CD4-positive, alpha-beta T cell treated with Interleukin-12 subunit alpha and Interleukin-12 subunit beta, for 1 hour (primary cell): ENCODE measurements at regions not wholly inside any gene's neighbourhood (a gene's known extent, or its start where the extent isn't known, plus 50 kb on each side); places are given as distances from the start of the nearest gene placed in this dataset.
"Not testable (repeated sequence)": the region's sequence is repeated elsewhere in the genome, so short reads cannot be mapped to it uniquely, and the experiment has no call there.

ENCODE experiments used
- DNase-seq: peaks from one replicate; pipeline ENCODE4 v3.0.0-alpha.2; 2020

DNA sequence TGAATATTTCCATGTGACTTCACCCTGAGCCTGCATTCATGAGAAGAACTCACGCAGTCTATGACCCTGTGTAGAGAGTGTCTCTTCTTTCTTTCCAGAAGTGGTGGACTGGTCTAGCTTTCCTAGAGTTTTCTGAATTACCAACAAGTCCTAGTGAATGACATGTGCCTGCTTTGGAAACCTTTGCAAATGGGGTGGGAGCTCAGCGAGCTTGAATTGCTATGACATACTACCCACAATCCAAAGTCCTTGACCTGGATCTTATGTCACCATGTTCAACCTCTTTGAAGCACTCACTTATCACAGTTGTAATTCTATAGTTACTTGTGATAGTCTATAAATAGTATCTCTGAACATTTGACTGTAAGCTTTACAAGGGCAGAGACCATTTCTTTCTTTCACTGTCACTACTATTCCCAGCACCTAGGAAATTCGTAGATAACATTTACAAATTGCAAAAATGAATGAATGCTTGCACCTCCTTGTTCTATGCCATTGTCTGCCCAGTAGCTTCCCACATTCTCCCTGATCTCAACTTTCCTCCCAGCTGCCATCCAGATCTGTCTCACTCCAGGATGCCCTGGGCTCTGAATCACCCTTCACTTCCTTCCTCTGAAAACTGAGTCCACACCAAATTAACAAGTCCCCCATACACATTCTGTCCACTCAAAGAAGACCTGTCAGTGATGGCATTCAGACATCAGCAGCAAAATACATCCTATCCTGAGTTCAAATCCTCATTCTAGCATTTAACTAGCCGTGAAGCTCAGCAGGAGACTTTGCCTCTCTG lies 201.9 kb upstream of the SESN3 start:
- DNase-seq = no peak

DNA sequence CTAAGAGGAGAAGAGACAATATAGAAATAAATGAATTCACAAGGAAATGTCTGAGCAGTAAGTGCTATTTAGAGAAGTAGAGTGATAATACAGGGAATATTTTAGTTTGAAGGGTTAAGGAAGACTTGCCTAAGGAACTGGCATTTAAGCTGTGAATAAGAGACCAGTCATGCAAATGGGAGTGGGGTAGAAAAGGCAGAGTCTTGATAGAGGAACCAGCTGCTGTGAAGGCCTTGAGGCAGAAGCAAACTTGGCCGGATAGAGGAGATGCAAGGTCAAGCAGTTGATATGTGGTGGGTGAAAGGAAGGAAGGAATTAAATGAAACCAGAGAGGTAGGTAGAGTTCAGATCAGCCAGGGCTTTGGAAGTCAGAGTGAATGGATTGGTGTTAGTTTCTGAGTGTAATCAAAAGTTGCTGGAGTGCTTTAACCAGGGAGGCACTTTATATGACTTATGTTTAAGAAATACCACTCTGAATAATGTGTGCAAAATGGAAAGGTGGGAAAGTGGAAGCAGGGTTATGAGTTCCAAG lies 198.4 kb upstream of the SESN3 start:
- DNase-seq = no peak

DNA sequence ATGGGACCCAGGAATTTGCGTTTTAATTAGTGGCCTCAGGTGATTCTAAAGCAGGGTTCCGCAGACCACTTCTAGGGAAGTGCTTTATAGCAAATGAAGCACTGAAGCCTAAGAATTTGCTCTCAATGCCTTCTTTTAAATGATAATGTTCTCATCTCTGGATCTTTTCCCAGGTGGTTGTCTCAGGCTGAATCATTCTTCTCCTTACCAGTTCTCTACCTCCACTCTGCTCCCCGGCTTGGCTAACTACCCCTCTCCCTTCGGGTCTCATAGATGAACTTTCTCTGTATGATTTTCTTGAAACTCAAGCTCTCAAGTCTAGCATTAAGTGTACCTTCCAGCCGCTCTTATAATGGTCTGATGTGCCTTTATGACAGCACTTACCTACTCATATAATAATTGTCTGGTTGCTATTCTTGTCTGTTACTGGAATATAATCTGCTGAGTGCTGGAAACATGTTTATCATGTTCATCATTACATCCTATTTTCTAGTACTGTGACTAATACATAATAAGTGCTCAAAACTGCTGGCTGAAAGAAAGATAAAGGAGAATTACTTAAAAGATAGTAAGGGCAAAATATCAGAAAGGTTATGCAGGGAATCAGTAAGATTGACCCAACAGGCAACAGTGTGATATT lies 195.9 kb upstream of the SESN3 start:
- no peak for DNase-seq

DNA sequence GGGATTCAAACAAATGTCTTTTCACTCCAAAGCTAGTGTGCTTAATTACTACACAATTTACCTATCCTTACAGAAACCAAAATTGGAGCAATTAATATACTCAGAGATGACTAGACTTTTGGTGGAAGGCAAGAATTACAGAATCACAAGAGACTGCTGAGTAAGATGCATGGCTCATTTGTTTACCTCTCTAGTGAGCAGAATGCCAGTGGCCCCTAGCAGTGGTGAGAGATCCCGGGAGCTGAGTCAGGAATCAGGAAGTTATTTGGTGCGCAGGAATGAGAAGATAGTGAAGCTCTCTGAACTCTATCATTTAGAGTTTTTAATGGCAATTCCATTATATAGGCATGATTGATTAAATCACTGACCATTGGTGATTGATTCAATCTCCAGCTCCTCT lies 188.9 kb upstream of the SESN3 start:
- no peak for DNase-seq

DNA sequence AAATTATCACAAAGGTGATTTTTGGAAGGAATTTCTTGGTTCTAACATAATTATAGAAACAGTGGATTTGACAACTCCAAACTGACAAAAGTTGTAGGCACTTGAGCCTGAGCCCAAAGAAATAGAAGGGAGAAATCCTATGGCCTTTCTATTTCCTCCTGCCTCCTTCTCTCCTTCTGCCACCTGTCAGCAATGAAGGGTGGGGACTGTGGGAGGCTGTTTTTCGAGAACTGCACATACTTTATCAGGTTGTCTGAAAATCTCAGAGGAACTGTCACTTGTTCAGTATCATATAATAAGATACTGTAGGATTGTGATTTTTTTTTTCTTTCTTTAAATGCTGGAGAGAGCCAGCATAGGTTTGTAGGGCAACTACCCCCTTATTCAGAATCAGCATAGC lies 187.9 kb upstream of the SESN3 start:
- no peak for DNase-seq

DNA sequence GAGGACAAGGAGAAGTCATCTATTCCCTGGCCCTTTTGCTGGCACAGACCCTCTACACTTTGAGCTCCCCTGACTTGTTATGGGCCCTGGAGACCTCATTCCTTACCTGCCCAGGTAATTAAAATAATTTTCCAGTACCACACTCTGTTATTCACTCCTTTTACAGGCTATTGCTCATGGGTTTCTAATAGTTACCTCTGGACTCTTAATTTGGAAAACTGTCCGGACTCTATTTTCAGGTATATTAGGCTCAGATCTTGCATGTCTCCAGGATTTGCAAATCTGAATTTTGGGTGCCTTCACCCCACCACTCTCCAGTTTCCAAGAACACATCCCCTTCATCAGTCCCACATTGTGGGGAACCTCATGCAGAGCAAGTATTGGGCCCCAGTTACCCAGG lies 186.8 kb upstream of the SESN3 start:
- DNase-seq = no peak

DNA sequence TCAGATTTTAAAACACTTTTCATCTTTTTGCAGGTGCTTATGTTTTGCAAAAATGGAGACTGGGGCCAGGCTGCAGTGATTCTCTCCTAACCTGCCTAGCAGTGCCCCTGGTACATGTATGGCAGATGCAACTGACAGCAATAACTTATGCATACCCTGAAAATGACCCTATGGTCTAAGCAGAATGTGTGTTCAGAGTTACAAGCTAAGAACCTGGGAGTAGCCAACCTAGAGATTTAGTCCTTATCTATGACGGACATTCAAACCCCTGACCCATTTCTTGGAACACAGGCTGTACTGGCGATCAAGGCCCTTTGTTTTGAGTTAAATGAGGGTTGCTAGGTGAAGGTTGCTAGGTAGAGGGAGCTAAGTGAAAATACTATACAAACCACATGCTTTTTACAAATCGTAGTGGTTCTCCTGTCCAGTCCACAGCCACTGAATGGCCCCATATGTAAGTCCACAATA lies 184.9 kb upstream of the SESN3 start:
- no peak for DNase-seq

DNA sequence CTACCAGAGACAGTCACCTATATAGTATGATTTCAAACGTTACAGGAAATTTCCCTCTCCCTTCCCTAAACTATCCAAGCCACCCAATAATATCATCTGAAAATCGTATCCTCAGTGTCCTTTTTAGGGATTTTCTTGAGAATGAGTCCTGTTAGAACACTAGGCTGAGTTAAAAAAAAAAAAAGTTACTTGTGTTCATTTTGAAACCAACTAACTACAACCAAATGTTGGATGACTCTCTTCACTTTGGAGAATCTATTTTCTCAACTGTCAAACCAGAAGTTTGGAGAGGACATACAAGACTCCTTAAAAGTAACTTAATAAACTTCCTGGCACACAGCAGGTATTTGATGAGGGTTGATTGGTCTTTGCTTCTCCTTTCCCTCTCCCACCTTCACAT lies 183.2 kb upstream of the SESN3 start:
- DNase-seq = no peak

DNA sequence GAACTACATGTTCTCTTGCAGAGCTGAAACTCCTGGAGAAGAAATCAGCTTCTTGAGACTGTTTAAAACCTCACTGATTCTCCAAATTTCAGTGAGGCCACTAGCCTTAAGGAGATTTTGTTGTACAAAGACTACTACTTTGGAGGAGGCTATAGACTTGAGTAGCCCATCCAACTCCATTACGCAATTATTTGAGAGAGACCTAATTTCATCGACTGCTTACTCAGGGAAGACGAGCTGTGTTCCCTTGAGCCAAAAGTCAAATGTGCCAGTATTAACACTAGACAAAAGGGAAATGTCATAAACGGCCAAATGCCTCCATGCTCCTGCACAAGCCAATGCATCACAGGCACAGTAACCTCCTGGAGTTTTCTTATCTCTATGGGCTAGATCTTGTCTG lies 182.8 kb upstream of the SESN3 start:
- no peak for DNase-seq

DNA sequence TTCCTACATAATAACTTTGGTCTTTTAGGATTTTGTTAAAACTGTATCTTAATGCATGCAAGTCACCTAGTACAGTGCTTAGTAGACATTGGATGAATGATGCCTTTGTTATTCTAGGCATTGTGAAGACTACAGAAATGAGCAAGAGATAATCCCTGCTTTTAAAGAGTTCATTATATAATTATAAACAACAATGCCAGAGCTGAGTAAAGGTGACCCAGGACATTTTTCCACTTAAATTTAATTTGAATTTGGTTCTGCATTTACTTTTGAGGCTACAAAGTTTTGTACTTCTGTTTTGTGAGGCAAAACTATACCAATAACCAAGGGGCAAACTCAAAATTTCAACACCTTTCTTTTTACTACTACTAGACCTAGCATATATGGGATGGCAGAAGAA lies 182.0 kb upstream of the SESN3 start:
- DNase-seq = no peak

DNA sequence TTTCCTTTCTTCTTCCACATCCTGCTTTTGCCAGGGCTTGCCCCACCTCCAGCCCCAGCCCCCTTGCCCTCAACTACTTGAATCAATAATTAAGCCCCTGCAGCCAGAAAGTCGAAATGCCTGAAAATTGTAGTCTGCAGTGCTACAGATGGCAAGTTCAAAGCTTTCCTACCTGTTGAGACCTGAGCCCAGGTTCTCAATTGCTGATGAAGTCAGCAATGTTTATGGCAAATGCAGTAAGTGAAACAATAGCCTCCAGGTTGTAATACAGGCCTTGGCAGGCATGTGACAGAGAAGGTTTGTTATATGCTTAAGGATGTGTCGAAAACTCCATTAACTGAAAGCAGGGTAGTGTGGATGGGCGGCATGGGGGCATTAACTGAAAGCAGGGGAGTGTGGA lies 181.1 kb upstream of the SESN3 start:
- no peak for DNase-seq

DNA sequence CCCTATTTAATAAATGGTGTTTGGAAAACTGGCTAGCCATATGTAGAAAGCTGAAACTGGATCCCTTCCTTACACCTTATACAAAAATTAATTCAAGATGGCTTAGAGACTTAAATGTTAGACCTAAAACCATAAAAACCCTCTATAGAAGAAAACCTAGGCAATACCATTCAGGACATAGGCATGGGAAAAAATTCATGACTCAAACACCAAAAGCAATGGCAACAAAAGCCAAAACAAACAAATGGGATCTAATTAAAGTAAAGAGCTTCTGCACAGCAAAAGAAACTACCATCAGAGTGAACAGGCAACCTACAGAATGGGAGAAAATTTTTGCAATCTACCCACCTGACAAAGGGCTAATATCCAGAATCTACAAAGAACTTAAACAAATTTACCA lies 179.7 kb upstream of the SESN3 start:
- DNase-seq = not testable (repeated sequence)

DNA sequence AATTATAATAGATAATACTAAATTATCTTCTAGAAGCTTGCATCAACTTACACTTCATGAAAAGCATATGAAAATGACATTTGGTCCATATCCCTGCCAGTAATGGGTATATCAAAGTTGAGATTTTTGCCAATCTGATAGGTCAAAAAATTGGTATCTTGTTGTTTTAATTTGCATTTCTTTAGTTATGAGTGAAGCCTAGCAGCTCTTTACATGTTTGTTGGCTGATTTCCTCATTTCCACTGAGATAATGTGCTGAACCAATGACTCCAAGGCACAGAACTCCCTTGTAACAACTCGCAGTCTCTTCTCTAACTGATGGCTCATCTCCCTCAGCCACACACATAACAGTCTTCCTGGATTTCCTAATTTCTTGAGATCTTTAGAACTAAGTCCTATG lies 175.3 kb upstream of the SESN3 start:
- DNase-seq = no peak

DNA sequence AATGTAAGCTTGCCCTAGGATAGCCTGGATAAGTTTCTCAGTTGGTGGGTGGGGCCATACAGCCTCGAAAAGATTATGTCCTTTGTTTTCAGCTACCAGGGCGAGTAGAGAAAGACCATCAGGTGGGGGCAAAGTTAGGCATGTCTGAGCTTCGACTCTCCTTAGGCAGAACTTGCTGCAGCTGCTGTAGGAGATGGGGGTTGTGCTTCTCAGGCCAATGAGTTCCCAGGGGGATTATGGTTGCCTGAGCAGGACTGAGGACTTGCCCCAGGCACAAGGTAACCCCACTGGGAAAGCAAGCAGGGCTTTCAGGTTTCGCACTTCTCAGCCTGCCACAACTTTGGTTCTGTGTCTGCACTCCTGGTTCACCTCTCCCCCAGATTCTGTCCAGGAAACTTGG lies 173.4 kb upstream of the SESN3 start:
- DNase-seq = no peak

DNA sequence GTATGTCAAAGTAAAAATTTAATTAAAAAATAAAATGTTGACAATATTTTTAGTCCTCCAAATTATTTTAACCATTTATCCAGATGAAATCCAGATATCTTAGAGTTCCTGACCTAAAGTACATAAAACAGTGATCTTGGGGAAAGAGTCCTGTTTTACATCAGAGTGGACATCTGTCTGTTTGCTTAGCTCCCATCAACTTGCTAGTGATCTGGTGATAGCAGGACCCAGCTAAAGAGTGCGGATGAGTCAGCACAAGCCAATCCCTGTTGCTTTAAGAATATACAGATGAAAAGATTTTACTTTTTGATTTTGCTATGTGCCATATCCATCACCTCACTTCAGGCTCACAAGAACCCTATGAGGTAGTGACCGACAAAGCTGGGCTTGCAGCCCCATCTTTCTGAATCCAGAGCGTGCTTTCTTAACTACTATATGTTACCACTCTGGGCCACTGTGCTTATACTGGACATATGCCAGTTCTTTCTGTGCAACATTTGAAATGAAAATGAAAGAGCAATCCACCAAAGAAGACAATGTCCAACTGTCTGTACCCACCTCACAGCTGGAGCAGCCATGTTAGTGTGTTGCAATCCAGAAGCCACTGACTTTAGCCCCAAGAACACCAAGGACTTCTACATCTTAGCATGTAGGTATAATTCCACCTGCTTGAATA lies 167.6 kb upstream of the SESN3 start:
- no peak for DNase-seq

DNA sequence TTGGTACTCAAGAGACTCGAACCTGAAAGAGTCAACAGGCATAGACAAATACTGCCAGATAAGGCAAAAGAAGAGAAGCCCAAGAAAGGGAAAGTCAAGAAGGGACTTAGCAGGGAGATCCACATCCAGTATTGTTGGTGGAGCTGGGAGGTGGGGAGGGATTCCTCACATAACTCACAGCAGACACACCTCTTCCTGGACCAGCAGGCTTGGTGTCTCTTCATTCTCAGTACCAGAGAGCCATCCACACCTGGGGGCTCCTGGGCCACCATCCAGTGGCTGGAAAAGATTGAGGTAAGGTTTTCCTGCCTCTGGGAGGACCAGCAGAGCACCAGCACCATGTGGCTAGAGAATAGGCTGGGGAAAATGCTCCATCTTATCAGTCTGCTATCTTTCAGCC lies 161.6 kb upstream of the SESN3 start:
- DNase-seq = no peak

DNA sequence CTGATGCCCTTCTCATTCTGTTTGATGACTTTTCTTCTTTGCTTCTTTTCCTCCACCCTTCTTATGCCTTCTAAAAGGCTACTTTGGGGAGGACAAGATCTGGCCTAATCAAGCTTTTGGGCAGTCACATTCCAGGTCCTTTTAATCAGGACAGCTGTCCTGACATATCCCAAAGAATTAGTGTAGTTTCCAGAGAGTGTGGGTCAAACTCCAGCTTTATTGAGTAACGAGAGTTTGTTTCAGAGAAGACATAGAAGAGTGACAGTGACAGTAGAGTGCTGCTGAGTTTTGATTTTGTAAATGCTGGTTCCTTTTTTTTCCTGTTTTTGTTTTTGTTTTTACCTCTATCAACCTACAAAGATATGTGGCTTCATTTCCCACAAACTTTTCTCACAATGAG lies 158.4 kb upstream of the SESN3 start:
- no peak for DNase-seq

DNA sequence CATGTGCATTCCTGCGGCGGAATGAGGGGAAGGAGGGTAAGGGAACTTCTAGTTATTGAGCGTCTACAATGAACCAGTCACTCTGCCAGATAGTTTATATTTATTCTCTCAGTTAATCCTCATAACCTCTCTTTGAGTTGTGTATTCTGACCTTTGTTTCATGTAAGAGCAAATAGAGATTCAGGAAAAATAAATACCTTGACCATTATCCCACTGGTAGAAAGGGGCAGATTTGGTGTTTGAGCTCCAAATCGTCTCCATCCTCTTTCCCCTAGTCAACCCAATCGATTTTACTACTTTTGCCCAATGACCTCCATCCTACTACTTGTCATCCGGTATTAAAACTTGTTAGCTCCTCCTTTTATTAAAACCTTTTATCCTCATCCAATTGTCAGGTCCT lies 157.1 kb upstream of the SESN3 start:
- DNase-seq = no peak

DNA sequence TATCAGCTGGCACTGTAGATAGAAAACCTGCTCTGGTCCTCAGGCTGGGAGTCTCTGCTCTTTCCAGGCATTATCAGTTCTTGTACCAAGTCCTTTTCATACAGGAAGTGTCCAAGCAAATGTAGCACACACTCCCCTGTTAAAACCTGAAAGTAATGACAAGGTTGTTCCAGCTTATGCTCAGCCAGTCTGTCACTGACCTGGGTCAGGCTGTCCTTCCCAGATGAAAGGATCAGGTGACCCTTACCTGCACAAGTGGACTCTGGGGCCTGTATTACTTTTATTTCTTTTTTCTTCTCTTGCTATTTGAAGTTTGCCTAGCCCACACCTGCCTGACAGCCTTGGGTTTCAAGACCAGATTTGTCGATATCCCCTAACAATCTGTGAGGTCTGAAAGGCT lies 156.3 kb upstream of the SESN3 start:
- DNase-seq = no peak

DNA sequence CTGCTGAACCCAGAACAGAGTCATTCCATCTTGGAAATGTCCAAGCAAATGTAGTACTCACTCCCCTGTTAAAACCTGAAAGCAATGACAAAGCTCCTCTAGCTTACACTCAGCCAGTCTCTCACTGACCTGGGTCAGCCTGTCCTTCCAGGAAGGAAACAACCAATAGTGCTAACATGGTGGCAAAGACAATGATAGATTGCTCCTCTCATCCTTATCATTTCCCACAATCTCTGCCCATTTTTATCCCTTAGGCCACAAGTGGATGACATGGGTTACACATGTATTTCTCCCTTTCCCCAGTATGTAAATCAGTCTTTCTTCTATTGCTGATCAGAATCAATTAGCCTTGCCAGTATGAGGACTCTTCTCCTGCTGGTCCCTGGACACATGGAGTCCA lies 154.6 kb upstream of the SESN3 start:
- DNase-seq = no peak

DNA sequence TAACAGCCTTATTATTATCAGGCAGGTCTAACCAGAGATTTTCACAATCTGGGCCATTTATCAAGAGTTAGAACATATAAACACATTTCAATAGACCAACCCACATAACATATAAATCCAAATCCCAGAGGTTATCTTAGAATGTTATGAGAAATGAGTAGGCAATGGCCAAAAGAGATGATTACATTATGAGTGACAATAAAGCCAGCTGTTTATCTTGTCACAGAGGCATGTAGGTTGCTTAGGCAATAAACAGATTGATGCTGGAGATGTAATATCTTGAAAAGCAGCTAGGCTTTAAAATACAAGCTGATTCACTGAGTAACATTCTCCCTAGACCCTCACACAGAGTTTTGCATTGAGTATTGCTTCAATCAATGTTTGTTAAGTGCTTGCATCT lies 148.5 kb upstream of the SESN3 start:
- no peak for DNase-seq

DNA sequence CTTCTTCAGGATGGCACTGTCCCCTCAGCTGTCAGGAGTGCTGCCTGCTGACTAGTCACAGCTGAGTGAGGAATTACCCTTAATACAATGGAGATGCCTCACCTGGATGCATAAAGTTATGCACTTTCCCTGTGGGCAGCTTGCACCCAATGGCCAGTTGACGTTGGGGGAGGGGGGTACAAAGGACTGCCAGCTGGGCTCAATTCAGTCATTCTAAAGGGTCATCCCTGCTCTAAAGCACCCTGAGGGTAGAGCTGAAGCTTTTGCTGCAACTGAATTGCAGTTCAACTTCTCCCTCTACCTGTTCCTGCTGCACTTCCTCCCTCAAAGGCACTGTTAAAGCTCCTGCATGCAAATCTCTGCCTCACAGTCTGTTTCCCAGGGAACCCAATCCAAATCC lies 147.8 kb upstream of the SESN3 start:
- DNase-seq = no peak

DNA sequence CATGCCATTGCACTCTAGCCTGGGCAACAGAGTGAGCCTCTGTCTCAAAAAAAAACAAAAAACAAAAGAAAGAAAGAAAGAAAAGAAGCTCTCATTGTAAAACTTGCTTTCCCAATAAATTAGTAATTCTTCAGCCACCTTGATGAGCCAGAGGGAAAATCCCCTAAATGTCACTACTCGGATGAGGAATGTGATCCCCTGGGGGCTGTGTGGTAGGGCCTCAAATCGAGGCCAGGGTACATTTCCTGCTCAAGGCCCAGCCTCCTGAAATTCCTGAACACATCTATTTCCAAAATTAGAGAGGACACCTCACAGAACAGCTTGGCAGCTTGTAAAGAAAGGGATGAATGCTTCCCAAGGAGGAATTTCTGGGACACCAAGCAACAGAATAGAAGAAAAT lies 147.1 kb upstream of the SESN3 start:
- no peak for DNase-seq

DNA sequence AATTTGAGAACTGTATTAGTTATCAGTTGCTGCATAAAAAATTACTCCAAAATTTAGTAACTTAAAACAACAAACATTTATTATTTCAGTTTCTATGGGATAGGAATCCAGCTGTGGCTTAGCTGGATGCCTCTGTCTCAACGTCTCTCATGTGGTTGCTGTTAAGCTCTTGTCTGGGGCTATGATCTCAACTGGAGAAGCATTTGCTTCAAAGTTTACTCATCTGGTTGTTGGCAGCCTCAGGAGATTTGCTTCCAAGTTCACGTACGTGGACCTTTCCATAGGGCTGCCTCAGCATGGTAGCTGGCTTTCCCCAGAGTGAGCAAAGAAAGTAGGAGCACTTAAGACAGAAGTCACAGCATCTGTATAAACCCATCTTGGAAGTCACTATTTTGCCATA lies 144.9 kb upstream of the SESN3 start:
- no peak for DNase-seq
